GM23338 (cell line): ENCODE measurements at regions not wholly inside any gene's neighbourhood (a gene's known extent, or its start where the extent isn't known, plus 50 kb on each side); places are given as distances from the start of the nearest gene placed in this dataset.

Source experiments
- ATAC-seq: fragments of 200-7000 bp; cut with Tn5 transposase; 3 replicates; pipeline ENCODE4 v1.9.1; 2020
- DNase-seq: peaks from one replicate; pipeline ENCODE4 v3.0.0-alpha.2; 2015; ENCODE audit warnings: low spot score
- H2AFZ ChIP-seq: fragments of 200-600 bp; sonication (generic); 2 replicates; pipeline ENCODE4 v1.8.0; 2016; ENCODE audit warnings: antibody characterized with exemption, mild to moderate bottlenecking, moderate library complexity
- H3F3A ChIP-seq: fragments of 200-600 bp; sonication (generic); replicated peaks from 2 replicates; pipeline ENCODE4 v1.8.0; 2017; ENCODE audit warnings: antibody characterized with exemption, mixed run types, low read depth
- H3K27ac ChIP-seq: fragments of 200-600 bp; sonication (generic); 2 replicates; pipeline ENCODE4 v1.6.1; 2016; ENCODE audit warnings: low read depth
- H3K27me3 ChIP-seq: fragments of 200-600 bp; sonication (generic); 2 replicates; pipeline ENCODE4 v1.8.0; 2016; ENCODE audit warnings: mild to moderate bottlenecking, mixed run types, moderate library complexity; ENCODE audit not compliant: insufficient read depth
- H3K36me3 ChIP-seq: fragments of 200-600 bp; sonication (generic); 2 replicates; pipeline ENCODE4 v1.8.0; 2016; ENCODE audit warnings: mild to moderate bottlenecking; ENCODE audit not compliant: insufficient read depth
- H3K4me1 ChIP-seq: fragments of 200-600 bp; sonication (generic); 2 replicates; pipeline ENCODE4 v1.8.0; 2016; ENCODE audit warnings: mild to moderate bottlenecking, moderate library complexity; ENCODE audit not compliant: insufficient read depth
- H3K4me2 ChIP-seq: fragments of 200-600 bp; sonication (generic); 2 replicates; pipeline ENCODE4 v1.7.1; 2017; ENCODE audit warnings: mixed run types
- H3K4me3 ChIP-seq: fragments of 200-600 bp; sonication (generic); 2 replicates; pipeline ENCODE4 v1.6.1; 2016; ENCODE audit warnings: mixed run types
- H3K79me2 ChIP-seq: fragments of 200-600 bp; sonication (generic); replicated peaks from 2 replicates; pipeline ENCODE4 v1.8.0; 2017; ENCODE audit warnings: mild to moderate bottlenecking; ENCODE audit not compliant: insufficient read depth
- H3K9me2 ChIP-seq: fragments of 200-600 bp; sonication (generic); 2 replicates; pipeline ENCODE4 v1.8.0; 2017; ENCODE audit not compliant: insufficient read depth
- H4K20me1 ChIP-seq: fragments of 200-600 bp; sonication (generic); replicated peaks from 2 replicates; pipeline ENCODE4 v1.8.0; 2017; ENCODE audit warnings: mild to moderate bottlenecking; ENCODE audit not compliant: insufficient read depth
- H3K27ac Mint-ChIP-seq: 2 replicates; pipeline ENCODE4 v1.8.0; 2020; ENCODE audit warnings: inconsistent platforms, mild to moderate bottlenecking, moderate library complexity, mixed read lengths
- H3K27me3 Mint-ChIP-seq: 3 replicates; pipeline ENCODE4 v1.8.0; 2022; ENCODE audit warnings: low read depth, mild to moderate bottlenecking, moderate library complexity, mixed read lengths, inconsistent platforms; ENCODE audit not compliant: insufficient read depth, poor library complexity
- H3K36me3 Mint-ChIP-seq: 3 replicates; pipeline ENCODE4 v1.8.0; 2021; ENCODE audit warnings: low read depth, mild to moderate bottlenecking, inconsistent platforms, moderate library complexity, mixed read lengths
- H3K4me1 Mint-ChIP-seq: 3 replicates; pipeline ENCODE4 v1.8.0; 2020; ENCODE audit warnings: mild to moderate bottlenecking, inconsistent platforms, mixed read lengths
- H3K4me3 Mint-ChIP-seq: 3 replicates; pipeline ENCODE4 v1.8.0; 2021; ENCODE audit warnings: moderate library complexity, mild to moderate bottlenecking, inconsistent platforms, mixed read lengths
- H3K9me3 Mint-ChIP-seq: 3 replicates; pipeline ENCODE4 v1.8.0; 2020; ENCODE audit warnings: moderate library complexity, mild to moderate bottlenecking, inconsistent platforms, mixed read lengths
- EZH2phosphoT487 ChIP-seq: fragments of 200-600 bp; sonication (generic); IDR thresholded peaks from one replicate; pipeline ENCODE4 v1.8.1; 2018; ENCODE audit warnings: antibody characterized with exemption; ENCODE audit not compliant: unreplicated experiment
- NANOG ChIP-seq: IDR thresholded peaks from 2 replicates; pipeline ENCODE4 v1.6.1; 2016; ENCODE audit warnings: antibody characterized with exemption, borderline replicate concordance
- POLR2AphosphoS5 ChIP-seq: IDR thresholded peaks from 2 replicates; pipeline ENCODE4 v1.6.1; 2016; ENCODE audit warnings: antibody characterized with exemption, low read depth
- STAT1 ChIP-seq: IDR thresholded peaks from one replicate; pipeline ENCODE4 v1.6.1; 2016; ENCODE audit warnings: antibody characterized with exemption; ENCODE audit not compliant: unreplicated experiment
- ZNF114 ChIP-seq: fragments of 250-450 bp; sonication (Bioruptor Pico); IDR thresholded peaks from 2 replicates; pipeline ENCODE4 v1.5.0; 2020; ENCODE audit warnings: mild to moderate bottlenecking, moderate library complexity
- TF ChIP-seq, protein P1 (sequence below): fragments of 250-450 bp; sonication (Bioruptor Pico); IDR thresholded peaks from 2 replicates; pipeline ENCODE4 v1.5.0; 2020; ENCODE audit warnings: mild to moderate bottlenecking, moderate library complexity

GRCh38 chr4:164481306-164482091, 272.4 kb upstream of the SMIM31 start:
- no peaks in the 10 kb centered on the region for H3F3A ChIP-seq
- no peak overlapping the region for H2AFZ ChIP-seq
- TF ChIP-seq ZNF114 (CRISPR knock-in tag) (no peak), STAT1 (no peak)
- TF ChIP-seq, protein P1, sequence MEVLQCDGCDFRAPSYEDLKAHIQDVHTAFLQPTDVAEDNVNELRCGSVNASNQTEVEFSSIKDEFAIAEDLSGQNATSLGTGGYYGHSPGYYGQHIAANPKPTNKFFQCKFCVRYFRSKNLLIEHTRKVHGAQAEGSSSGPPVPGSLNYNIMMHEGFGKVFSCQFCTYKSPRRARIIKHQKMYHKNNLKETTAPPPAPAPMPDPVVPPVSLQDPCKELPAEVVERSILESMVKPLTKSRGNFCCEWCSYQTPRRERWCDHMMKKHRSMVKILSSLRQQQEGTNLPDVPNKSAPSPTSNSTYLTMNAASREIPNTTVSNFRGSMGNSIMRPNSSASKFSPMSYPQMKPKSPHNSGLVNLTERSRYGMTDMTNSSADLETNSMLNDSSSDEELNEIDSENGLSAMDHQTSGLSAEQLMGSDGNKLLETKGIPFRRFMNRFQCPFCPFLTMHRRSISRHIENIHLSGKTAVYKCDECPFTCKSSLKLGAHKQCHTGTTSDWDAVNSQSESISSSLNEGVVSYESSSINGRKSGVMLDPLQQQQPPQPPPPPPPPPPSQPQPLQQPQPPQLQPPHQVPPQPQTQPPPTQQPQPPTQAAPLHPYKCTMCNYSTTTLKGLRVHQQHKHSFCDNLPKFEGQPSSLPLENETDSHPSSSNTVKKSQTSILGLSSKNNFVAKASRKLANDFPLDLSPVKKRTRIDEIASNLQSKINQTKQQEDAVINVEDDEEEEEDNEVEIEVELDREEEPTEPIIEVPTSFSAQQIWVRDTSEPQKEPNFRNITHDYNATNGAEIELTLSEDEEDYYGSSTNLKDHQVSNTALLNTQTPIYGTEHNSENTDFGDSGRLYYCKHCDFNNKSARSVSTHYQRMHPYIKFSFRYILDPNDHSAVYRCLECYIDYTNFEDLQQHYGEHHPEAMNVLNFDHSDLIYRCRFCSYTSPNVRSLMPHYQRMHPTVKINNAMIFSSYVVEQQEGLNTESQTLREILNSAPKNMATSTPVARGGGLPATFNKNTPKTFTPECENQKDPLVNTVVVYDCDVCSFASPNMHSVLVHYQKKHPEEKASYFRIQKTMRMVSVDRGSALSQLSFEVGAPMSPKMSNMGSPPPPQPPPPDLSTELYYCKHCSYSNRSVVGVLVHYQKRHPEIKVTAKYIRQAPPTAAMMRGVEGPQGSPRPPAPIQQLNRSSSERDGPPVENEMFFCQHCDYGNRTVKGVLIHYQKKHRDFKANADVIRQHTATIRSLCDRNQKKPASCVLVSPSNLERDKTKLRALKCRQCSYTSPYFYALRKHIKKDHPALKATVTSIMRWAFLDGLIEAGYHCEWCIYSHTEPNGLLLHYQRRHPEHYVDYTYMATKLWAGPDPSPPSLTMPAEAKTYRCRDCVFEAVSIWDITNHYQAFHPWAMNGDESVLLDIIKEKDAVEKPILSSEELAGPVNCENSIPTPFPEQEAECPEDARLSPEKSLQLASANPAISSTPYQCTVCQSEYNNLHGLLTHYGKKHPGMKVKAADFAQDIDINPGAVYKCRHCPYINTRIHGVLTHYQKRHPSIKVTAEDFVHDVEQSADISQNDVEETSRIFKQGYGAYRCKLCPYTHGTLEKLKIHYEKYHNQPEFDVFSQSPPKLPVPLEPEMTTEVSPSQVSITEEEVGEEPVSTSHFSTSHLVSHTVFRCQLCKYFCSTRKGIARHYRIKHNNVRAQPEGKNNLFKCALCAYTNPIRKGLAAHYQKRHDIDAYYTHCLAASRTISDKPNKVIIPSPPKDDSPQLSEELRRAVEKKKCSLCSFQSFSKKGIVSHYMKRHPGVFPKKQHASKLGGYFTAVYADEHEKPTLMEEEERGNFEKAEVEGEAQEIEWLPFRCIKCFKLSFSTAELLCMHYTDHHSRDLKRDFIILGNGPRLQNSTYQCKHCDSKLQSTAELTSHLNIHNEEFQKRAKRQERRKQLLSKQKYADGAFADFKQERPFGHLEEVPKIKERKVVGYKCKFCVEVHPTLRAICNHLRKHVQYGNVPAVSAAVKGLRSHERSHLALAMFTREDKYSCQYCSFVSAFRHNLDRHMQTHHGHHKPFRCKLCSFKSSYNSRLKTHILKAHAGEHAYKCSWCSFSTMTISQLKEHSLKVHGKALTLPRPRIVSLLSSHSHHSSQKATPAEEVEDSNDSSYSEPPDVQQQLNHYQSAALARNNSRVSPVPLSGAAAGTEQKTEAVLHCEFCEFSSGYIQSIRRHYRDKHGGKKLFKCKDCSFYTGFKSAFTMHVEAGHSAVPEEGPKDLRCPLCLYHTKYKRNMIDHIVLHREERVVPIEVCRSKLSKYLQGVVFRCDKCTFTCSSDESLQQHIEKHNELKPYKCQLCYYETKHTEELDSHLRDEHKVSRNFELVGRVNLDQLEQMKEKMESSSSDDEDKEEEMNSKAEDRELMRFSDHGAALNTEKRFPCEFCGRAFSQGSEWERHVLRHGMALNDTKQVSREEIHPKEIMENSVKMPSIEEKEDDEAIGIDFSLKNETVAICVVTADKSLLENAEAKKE (CRISPR knock-in tag) = no peak
- DNase-seq = no peak
- ATAC-seq = no peak
- H3K27ac Mint-ChIP-seq = peak overlapping the region; percentile 59; the same call in 1 of the 2 replicates
- H4K20me1 ChIP-seq = no peaks in the 10 kb centered on the region
- H3K27me3 ChIP-seq = no peaks in the 10 kb centered on the region
- no peaks in the 10 kb centered on the region for H3K36me3 Mint-ChIP-seq
- H3K4me2 ChIP-seq = no peak overlapping the region
- H3K36me3 ChIP-seq = no peaks in the 10 kb centered on the region
- H3K4me1 ChIP-seq = no peaks in the 10 kb centered on the region
- no peaks in the 10 kb centered on the region for H3K79me2 ChIP-seq
- H3K27me3 Mint-ChIP-seq = no peaks in the 10 kb centered on the region
- no peak overlapping the region for H3K27ac ChIP-seq
- H3K4me3 Mint-ChIP-seq = no peak overlapping the region
- H3K4me1 Mint-ChIP-seq = peaks cover 5% of the 10 kb centered on the region; the same call in 2 of the 3 replicates
- no peak overlapping the region for H3K4me3 ChIP-seq
- no peaks in the 10 kb centered on the region for H3K9me3 Mint-ChIP-seq
- H3K9me2 ChIP-seq = no peaks in the 10 kb centered on the region

DNA sequence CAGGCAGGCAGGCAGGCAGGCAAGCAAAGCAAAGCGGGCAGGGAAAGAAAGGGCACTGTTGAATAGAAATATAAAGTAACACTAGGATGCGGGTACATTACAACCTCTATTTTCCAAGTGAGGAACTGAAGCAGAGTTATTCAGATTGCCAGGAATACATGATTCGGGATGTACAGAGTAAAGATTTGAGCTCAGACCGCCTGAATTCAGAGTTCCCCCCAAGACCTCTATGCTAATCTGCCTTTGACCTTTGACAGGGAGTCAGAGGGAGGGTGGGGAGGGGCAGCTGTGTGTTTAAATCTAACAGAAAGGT, 271.9 kb upstream of the SMIM31 start:
- no peaks in the 10 kb centered on the region for H3K27me3 Mint-ChIP-seq
- H3K4me2 ChIP-seq = no peak overlapping the region
- H3K27ac ChIP-seq = no peak overlapping the region
- DNase-seq (no peak), ATAC-seq (no peak)
- H2AFZ ChIP-seq = no peak overlapping the region
- no peaks in the 10 kb centered on the region for H3K9me2 ChIP-seq
- no peaks in the 10 kb centered on the region for H3K79me2 ChIP-seq
- H3K9me3 Mint-ChIP-seq = no peaks in the 10 kb centered on the region
- H3K36me3 Mint-ChIP-seq = no peaks in the 10 kb centered on the region
- H3K4me3 Mint-ChIP-seq = no peak overlapping the region
- H3F3A ChIP-seq = no peaks in the 10 kb centered on the region
- peak overlapping the region; percentile 59; the same call in 1 of the 2 replicates for H3K27ac Mint-ChIP-seq
- H3K36me3 ChIP-seq = no peaks in the 10 kb centered on the region
- H3K4me3 ChIP-seq = no peak overlapping the region
- H4K20me1 ChIP-seq = no peaks in the 10 kb centered on the region
- H3K27me3 ChIP-seq = no peaks in the 10 kb centered on the region
- no peaks in the 10 kb centered on the region for H3K4me1 ChIP-seq
- peaks cover 5% of the 10 kb centered on the region; the same call in 2 of the 3 replicates for H3K4me1 Mint-ChIP-seq
- TF ChIP-seq EZH2phosphoT487 = no peak
- TF ChIP-seq POLR2AphosphoS5 = no peak
- TF ChIP-seq NANOG = no peak
- TF ChIP-seq, protein P1 (CRISPR knock-in tag) = no peak
